GM10266 (cell line): ENCODE measurements at regions not wholly inside any gene's neighbourhood (a gene's known extent, or its start where the extent isn't known, plus 50 kb on each side); places are given as distances from the start of the nearest gene placed in this dataset.
A peak's percentile ranks its signal among the peaks of the same experiment; 100 is the strongest.

Source experiments
- DNase-seq: peaks from one replicate; pipeline ENCODE4 v3.0.0; 2012; ENCODE audit errors: extremely low spot score
- CTCF ChIP-seq: IDR thresholded peaks from 2 replicates; pipeline ENCODE4 v1.5.1; 2012; ENCODE audit warnings: mild to moderate bottlenecking, low read depth; ENCODE audit not compliant: control insufficient read depth, insufficient read depth; ENCODE audit errors: missing control alignments

GRCh38 chr2:20139407-20140172, 85.3 kb downstream of the SDC1 start:
- DNase-seq, result no peak
- no peak for TF ChIP-seq CTCF

- DNase-seq, result no peak
- no peak for TF ChIP-seq CTCF
These were observed 86.2 kb downstream of the SDC1 start for GRCh38 chr2:20138696-20139095.

- no peak for DNase-seq
- no peak for TF ChIP-seq CTCF
These were observed 86.5 kb upstream of the LAPTM4A start for GRCh38 chr2:20137884-20138283.

- DNase-seq, result no peak
- no peak for TF ChIP-seq CTCF
These were observed 85.7 kb upstream of the LAPTM4A start for GRCh38 chr2:20137131-20137571.

GRCh38 chr2:20136149-20136548, 84.7 kb upstream of the LAPTM4A start:
- no peak for TF ChIP-seq CTCF
- DNase-seq, result no peak

GRCh38 chr2:20135631-20136050, 84.2 kb upstream of the LAPTM4A start:
- TF ChIP-seq CTCF, result peak; percentile 93
- peak; percentile 75 for DNase-seq

- no peak for TF ChIP-seq CTCF
- no peak for DNase-seq
These were observed 81.6 kb upstream of the LAPTM4A start for GRCh38 chr2:20132990-20133535.
